ENCODE measurements at regions not wholly inside any gene's neighbourhood (a gene's known extent, or its start where the extent isn't known, plus 50 kb on each side); places are given as distances from the start of the nearest gene placed in this dataset.

GRCh38 chr2:42995752-42996422 is 203.5 kb upstream of the HAAO start:
- TF ChIP-seq EZH2 (IDR thresholded peaks at IDR 0.05; ENCODE audit: insufficient read depth, poor library complexity, severe bottlenecking), result no peak
- TF ChIP-seq EZH2phosphoT487 (IDR thresholded peaks at IDR 0.05; ENCODE audit: insufficient read depth, low read depth), result no peak
